ENCODE measurements at regions not wholly inside any gene's neighbourhood (a gene's known extent, or its start where the extent isn't known, plus 50 kb on each side); places are given as distances from the start of the nearest gene placed in this dataset.

DNA sequence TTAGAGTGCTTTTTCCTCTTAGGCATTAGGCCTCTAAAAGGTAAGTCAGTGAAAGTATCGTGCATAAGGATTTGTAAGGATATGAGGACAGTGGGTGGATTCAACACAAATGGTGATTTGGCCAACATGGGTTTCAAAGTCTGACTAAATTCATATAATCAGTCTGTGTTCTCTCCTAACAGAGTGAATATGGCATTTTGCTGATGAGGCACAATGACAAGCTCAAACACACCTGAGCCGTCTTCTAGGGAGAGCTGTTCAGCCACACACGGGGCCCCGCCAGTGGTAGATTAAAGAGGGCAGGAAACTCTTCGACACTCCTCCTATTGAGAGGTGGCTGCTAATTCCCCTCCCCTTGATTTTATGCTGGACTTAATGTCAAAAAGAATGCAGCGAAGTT, 59.5 kb upstream of the PROKR2 start:
- TF ChIP-seq, protein P1, sequence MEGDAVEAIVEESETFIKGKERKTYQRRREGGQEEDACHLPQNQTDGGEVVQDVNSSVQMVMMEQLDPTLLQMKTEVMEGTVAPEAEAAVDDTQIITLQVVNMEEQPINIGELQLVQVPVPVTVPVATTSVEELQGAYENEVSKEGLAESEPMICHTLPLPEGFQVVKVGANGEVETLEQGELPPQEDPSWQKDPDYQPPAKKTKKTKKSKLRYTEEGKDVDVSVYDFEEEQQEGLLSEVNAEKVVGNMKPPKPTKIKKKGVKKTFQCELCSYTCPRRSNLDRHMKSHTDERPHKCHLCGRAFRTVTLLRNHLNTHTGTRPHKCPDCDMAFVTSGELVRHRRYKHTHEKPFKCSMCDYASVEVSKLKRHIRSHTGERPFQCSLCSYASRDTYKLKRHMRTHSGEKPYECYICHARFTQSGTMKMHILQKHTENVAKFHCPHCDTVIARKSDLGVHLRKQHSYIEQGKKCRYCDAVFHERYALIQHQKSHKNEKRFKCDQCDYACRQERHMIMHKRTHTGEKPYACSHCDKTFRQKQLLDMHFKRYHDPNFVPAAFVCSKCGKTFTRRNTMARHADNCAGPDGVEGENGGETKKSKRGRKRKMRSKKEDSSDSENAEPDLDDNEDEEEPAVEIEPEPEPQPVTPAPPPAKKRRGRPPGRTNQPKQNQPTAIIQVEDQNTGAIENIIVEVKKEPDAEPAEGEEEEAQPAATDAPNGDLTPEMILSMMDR (conservative IDR thresholded peaks at IDR 0.05; ENCODE audit: low read depth, low read length) = no peak
- TF ChIP-seq EZH2 (IDR thresholded peaks at IDR 0.05; ENCODE audit: borderline replicate concordance, low read depth, low read length, poor library complexity, severe bottlenecking) = no peak

Data from A673 (cell line).